HepG2 (cell line): ENCODE measurements at regions not wholly inside any gene's neighbourhood (a gene's known extent, or its start where the extent isn't known, plus 50 kb on each side); places are given as distances from the start of the nearest gene placed in this dataset.

Experiments used
- GTF2F1 ChIP-seq: fragments of 150-350 bp; IDR thresholded peaks from 2 replicates; pipeline ENCODE4 v1.6.1; 2014; ENCODE audit warnings: low read length
- NR1H2 ChIP-seq: sonication (generic); formaldehyde crosslinking; IDR thresholded peaks from 2 replicates; pipeline ENCODE4 v1.8.1; 2022; ENCODE audit warnings: low read depth, missing genetic modification reagents, borderline replicate concordance
- POLR2A ChIP-seq, 2 experiments: IDR thresholded peaks; 2 replicates each; pipeline ENCODE4 v1.6.1; 2011; ENCODE audit warnings: low read depth in 2 of 2, low read length in 2 of 2, mild to moderate bottlenecking in 1 of 2, moderate library complexity in 1 of 2; ENCODE audit not compliant: insufficient read depth in 1 of 2
- SIN3A ChIP-seq: IDR thresholded peaks from 2 replicates; pipeline ENCODE4 v1.6.1; 2011; ENCODE audit warnings: low read depth, mild to moderate bottlenecking, control low read depth, low read length, borderline replicate concordance
- ZBTB33 ChIP-seq: sonication (generic); formaldehyde crosslinking; IDR thresholded peaks from 2 replicates; pipeline ENCODE4 v1.4.0; 2020; ENCODE audit warnings: missing genetic modification reagents
- ZNF12 ChIP-seq: sonication (generic); formaldehyde crosslinking; IDR thresholded peaks from 2 replicates; pipeline ENCODE4 v1.5.0; 2020; ENCODE audit warnings: missing genetic modification reagents
- ZNF138 ChIP-seq: sonication (generic); formaldehyde crosslinking; IDR thresholded peaks from 2 replicates; pipeline ENCODE4 v1.5.0; 2020; ENCODE audit warnings: mild to moderate bottlenecking, low read depth, missing genetic modification reagents
- ZNF343 ChIP-seq: sonication (generic); formaldehyde crosslinking; IDR thresholded peaks from 2 replicates; pipeline ENCODE4 v1.4.0; 2020; ENCODE audit warnings: mild to moderate bottlenecking, missing genetic modification reagents

GRCh38 chr21:43300496-43301408 lies 126.2 kb downstream of the SIK1 start:
- TF ChIP-seq ZNF138 (CRISPR knock-in tag), result no peak
- no peak for TF ChIP-seq GTF2F1
- no peak for TF ChIP-seq ZNF343 (CRISPR knock-in tag)
- no peak for TF ChIP-seq ZBTB33 (CRISPR knock-in tag)
- no peak for TF ChIP-seq SIN3A
- TF ChIP-seq POLR2A (IDR thresholded peaks at IDR 0.05; ENCODE audit: insufficient read depth in 1 of 2, low read depth in 2 of 2, low read length in 2 of 2), result no peak
- no peak for TF ChIP-seq ZNF12
- no peak for TF ChIP-seq NR1H2
